Suprapubic skin (tissue), 4 donors: ENCODE measurements at regions not wholly inside any gene's neighbourhood (a gene's known extent, or its start where the extent isn't known, plus 50 kb on each side); places are given as distances from the start of the nearest gene placed in this dataset.
"Not testable (repeated sequence)": the region's sequence is repeated elsewhere in the genome, so short reads cannot be mapped to it uniquely, and the experiment has no call there.

Experiments used
- DNase-seq, 2 donors: peaks; one replicate each; pipeline ENCODE4 v3.0.0-alpha.2; 2019; ENCODE audit warnings: low spot score in 2 of 2
- H3K27ac ChIP-seq: fragments of 200-600 bp; sonication (generic); one replicate; pipeline ENCODE4 v1.5.1; 2019
- H3K27me3 ChIP-seq: fragments of 200-600 bp; sonication (generic); one replicate; pipeline ENCODE4 v1.5.1; 2019
- H3K36me3 ChIP-seq: fragments of 200-600 bp; sonication (generic); one replicate; pipeline ENCODE4 v1.5.1; 2019
- H3K4me1 ChIP-seq: fragments of 200-600 bp; sonication (generic); one replicate; pipeline ENCODE4 v1.5.1; 2019
- H3K4me3 ChIP-seq: fragments of 200-600 bp; sonication (generic); one replicate; pipeline ENCODE4 v1.5.1; 2019; ENCODE audit warnings: mild to moderate bottlenecking
- H3K9me3 ChIP-seq: fragments of 200-600 bp; sonication (generic); one replicate; pipeline ENCODE4 v1.5.1; 2019
- CTCF ChIP-seq, 2 donors: fragments of 200-600 bp in 1 of 2; fragments of 450-650 bp in 1 of 2; sonication (generic) in 1 of 2; IDR thresholded peaks; one replicate each; pipeline ENCODE4 v1.5.1; 2016 to 2019; ENCODE audit warnings: antibody characterized with exemption in 2 of 2, mild to moderate bottlenecking in 1 of 2, moderate library complexity in 1 of 2
- EP300 ChIP-seq: sonication (generic); formaldehyde crosslinking; IDR thresholded peaks from one replicate; pipeline ENCODE4 v1.6.1; 2017; ENCODE audit warnings: antibody characterized with exemption
- POLR2A ChIP-seq, 2 donors: fragments of 450-650 bp; IDR thresholded peaks; one replicate each; pipeline ENCODE4 v1.6.1; 2017; ENCODE audit warnings: antibody characterized with exemption in 2 of 2, mild to moderate bottlenecking in 2 of 2, moderate library complexity in 2 of 2
- POLR2AphosphoS5 ChIP-seq, 3 donors: sonication (generic); formaldehyde crosslinking; IDR thresholded peaks; one replicate each; pipeline ENCODE4 v1.6.1; 2017; ENCODE audit warnings: antibody characterized with exemption in 3 of 3
- WGBS: methylation state at CpG from one replicate; pipeline ENCODE4 v1.1.5; 2018; 5-methylcytosine and 5-hydroxymethylcytosine counted together

GRCh38 chr5:42235837-42236236, 187.4 kb upstream of the GHR start:
- Histone ChIP-seq H3K36me3 (no peaks in the 10 kb centered on the region), H3K27me3 (no peaks in the 10 kb centered on the region), H3K4me1 (no peaks in the 10 kb centered on the region), H3K27ac (no peak overlapping the region), H3K4me3 (no peak overlapping the region), H3K9me3 (no peaks in the 10 kb centered on the region)
- TF ChIP-seq EP300: no peak
- TF ChIP-seq CTCF (IDR thresholded peaks at IDR 0.05): no peak
- TF ChIP-seq POLR2A (IDR thresholded peaks at IDR 0.05): no peak
- TF ChIP-seq POLR2AphosphoS5 (IDR thresholded peaks at IDR 0.05): no peak
- no peak for DNase-seq
- 83% methylated on average over 3 of the region's 3 CpGs for WGBS

GRCh38 chr5:42241636-42242035, 181.6 kb upstream of the GHR start:
- H3K27ac ChIP-seq: no peak overlapping the region
- no peak for TF ChIP-seq POLR2AphosphoS5 (IDR thresholded peaks at IDR 0.05)
- no peak for TF ChIP-seq EP300
- TF ChIP-seq POLR2A (IDR thresholded peaks at IDR 0.05): no peak
- TF ChIP-seq CTCF (IDR thresholded peaks at IDR 0.05): no peak
- no peaks in the 10 kb centered on the region for H3K9me3 ChIP-seq
- H3K27me3 ChIP-seq: no peaks in the 10 kb centered on the region
- WGBS: 77% methylated on average over 2 of the region's 2 CpGs
- H3K36me3 ChIP-seq: no peaks in the 10 kb centered on the region
- DNase-seq: no peak
- no peaks in the 10 kb centered on the region for H3K4me1 ChIP-seq
- H3K4me3 ChIP-seq: no peak overlapping the region

GRCh38 chr5:42242210-42242609, 181.0 kb upstream of the GHR start:
- no peak for TF ChIP-seq CTCF (IDR thresholded peaks at IDR 0.05)
- no peak for TF ChIP-seq POLR2AphosphoS5 (IDR thresholded peaks at IDR 0.05)
- TF ChIP-seq POLR2A (IDR thresholded peaks at IDR 0.05): no peak
- no peak for TF ChIP-seq EP300
- no peak overlapping the region for H3K27ac ChIP-seq
- H3K36me3 ChIP-seq: no peaks in the 10 kb centered on the region
- WGBS: 58% methylated on average over 1 of the region's 1 CpG
- H3K4me3 ChIP-seq: no peak overlapping the region
- no peaks in the 10 kb centered on the region for H3K9me3 ChIP-seq
- H3K4me1 ChIP-seq: no peaks in the 10 kb centered on the region
- no peak for DNase-seq
- H3K27me3 ChIP-seq: no peaks in the 10 kb centered on the region

- no peaks in the 10 kb centered on the region for H3K4me1 ChIP-seq
- no peak for DNase-seq
- no peaks in the 10 kb centered on the region for H3K9me3 ChIP-seq
- TF ChIP-seq POLR2AphosphoS5 (IDR thresholded peaks at IDR 0.05) (no peak), POLR2A (IDR thresholded peaks at IDR 0.05) (no peak), CTCF (IDR thresholded peaks at IDR 0.05) (no peak), EP300 (no peak)
- 48% methylated on average over 5 of the region's 5 CpGs for WGBS
- H3K4me3 ChIP-seq: no peak overlapping the region
- no peaks in the 10 kb centered on the region for H3K27me3 ChIP-seq
- no peaks in the 10 kb centered on the region for H3K36me3 ChIP-seq
- no peak overlapping the region for H3K27ac ChIP-seq
Measured at GRCh38 chr5:42242881-42243485, 180.3 kb upstream of the GHR start.

GRCh38 chr5:42252306-42252705, 170.9 kb upstream of the GHR start:
- Histone ChIP-seq H3K27me3 (no peaks in the 10 kb centered on the region), H3K9me3 (no peaks in the 10 kb centered on the region), H3K4me3 (no peak overlapping the region), H3K27ac (no peak overlapping the region), H3K4me1 (no peaks in the 10 kb centered on the region), H3K36me3 (no peaks in the 10 kb centered on the region)
- DNase-seq: no peak
- no peak for TF ChIP-seq EP300
- no peak for TF ChIP-seq POLR2AphosphoS5 (IDR thresholded peaks at IDR 0.05)
- TF ChIP-seq POLR2A (IDR thresholded peaks at IDR 0.05): no peak
- no peak for TF ChIP-seq CTCF (IDR thresholded peaks at IDR 0.05)
- WGBS: 90% methylated on average over 5 of the region's 5 CpGs

GRCh38 chr5:42259914-42260313, 163.3 kb upstream of the GHR start:
- not testable (repeated sequence) for H3K36me3 ChIP-seq, DNase-seq, H3K4me3 ChIP-seq, H3K27me3 ChIP-seq, H3K27ac ChIP-seq, H3K4me1 ChIP-seq, H3K9me3 ChIP-seq
- 90% methylated on average over 12 of the region's 12 CpGs for WGBS
